ENCODE measurements at regions not wholly inside any gene's neighbourhood (a gene's known extent, or its start where the extent isn't known, plus 50 kb on each side); places are given as distances from the start of the nearest gene placed in this dataset.

- no peak for DNase-seq (ENCODE audit: low spot score)
Observed at GRCh38 chr11:10358696-10359095, 53.8 kb downstream of the ADM start.

GRCh38 chr11:10359171-10359570 lies 54.3 kb downstream of the ADM start:
- no peak for DNase-seq (ENCODE audit: low spot score)

- no peak for DNase-seq (ENCODE audit: low spot score)
Observed at GRCh38 chr11:10360835-10361234, 56.0 kb downstream of the ADM start.

- DNase-seq (ENCODE audit: low spot score) = no peak
Observed at GRCh38 chr11:10365045-10365444, 60.2 kb downstream of the ADM start.

- DNase-seq (ENCODE audit: low spot score) = peak; percentile 81
Observed at GRCh38 chr11:10366568-10367331, 61.9 kb downstream of the ADM start.

- no peak for DNase-seq (ENCODE audit: low spot score)
Observed at GRCh38 chr11:10371926-10372641, 67.2 kb downstream of the ADM start.

- DNase-seq (ENCODE audit: low spot score) = no peak
Observed at GRCh38 chr11:10373340-10373739, 68.5 kb downstream of the ADM start.

GRCh38 chr11:10373929-10374328 lies 69.1 kb downstream of the ADM start:
- no peak for DNase-seq (ENCODE audit: low spot score)

- no peak for DNase-seq (ENCODE audit: low spot score)
Observed at GRCh38 chr11:10374386-10374785, 69.5 kb downstream of the ADM start.

- DNase-seq (ENCODE audit: low spot score) = peak; percentile 72
Observed at GRCh38 chr11:10375280-10375971, 70.6 kb downstream of the ADM start.

- no peak for DNase-seq (ENCODE audit: low spot score)
Observed at GRCh38 chr11:10376061-10376460, 71.2 kb downstream of the ADM start.

- DNase-seq (ENCODE audit: low spot score) = no peak
Observed at GRCh38 chr11:10377183-10377582, 72.3 kb downstream of the ADM start.

- no peak for DNase-seq (ENCODE audit: low spot score)
Observed at GRCh38 chr11:10378362-10378761, 73.5 kb downstream of the ADM start.

- peak; percentile 53 for DNase-seq (ENCODE audit: low spot score)
Observed at GRCh38 chr11:10379022-10379421, 74.1 kb downstream of the ADM start.

- peak; percentile 70 for DNase-seq (ENCODE audit: low spot score)
Observed at GRCh38 chr11:10379426-10379825, 74.6 kb downstream of the ADM start.

- DNase-seq (ENCODE audit: low spot score) = no peak
Observed at GRCh38 chr11:10379871-10380568, 75.0 kb upstream of the AMPD3 start.

- DNase-seq (ENCODE audit: low spot score) = no peak
Observed at GRCh38 chr11:10380921-10381320, 74.1 kb upstream of the AMPD3 start.

GRCh38 chr11:10381736-10382135 lies 73.3 kb upstream of the AMPD3 start:
- peak; percentile 60 for DNase-seq (ENCODE audit: low spot score)

- peak; percentile 46 for DNase-seq (ENCODE audit: low spot score)
Observed at GRCh38 chr11:10382518-10382917, 72.5 kb upstream of the AMPD3 start.

- no peak for DNase-seq (ENCODE audit: low spot score)
Observed at GRCh38 chr11:10385696-10386095, 69.4 kb upstream of the AMPD3 start.

GRCh38 chr11:10386361-10386760 lies 68.7 kb upstream of the AMPD3 start:
- no peak for DNase-seq (ENCODE audit: low spot score)

GRCh38 chr11:10386861-10387205 lies 68.2 kb upstream of the AMPD3 start:
- DNase-seq (ENCODE audit: low spot score) = no peak
